ENCODE measurements at regions not wholly inside any gene's neighbourhood (a gene's known extent, or its start where the extent isn't known, plus 50 kb on each side); places are given as distances from the start of the nearest gene placed in this dataset.
"Not testable (repeated sequence)": the region's sequence is repeated elsewhere in the genome, so short reads cannot be mapped to it uniquely, and the experiment has no call there.

DNA sequence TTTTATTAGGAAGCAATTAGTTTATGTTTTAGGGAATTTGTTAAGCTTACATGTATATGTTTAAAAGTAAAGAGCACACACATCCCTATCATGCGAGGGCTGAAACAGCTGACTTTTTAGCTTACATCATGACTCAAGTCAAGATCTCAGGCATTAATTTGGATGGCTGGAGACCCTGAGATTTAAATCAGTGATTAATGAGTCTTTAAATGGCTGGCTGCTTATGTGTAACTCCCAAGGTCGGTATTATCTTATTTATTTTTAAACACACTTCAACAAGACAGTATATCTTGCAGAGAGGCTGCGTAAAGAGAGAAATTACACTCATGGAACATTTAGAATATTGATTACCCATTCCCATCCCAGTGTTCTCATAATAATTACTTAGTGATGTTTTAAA, 169.4 kb downstream of the KBTBD8 start:
- no peak for DNase-seq

- DNase-seq: no peak
Measured at GRCh38 chr3:67171841-67172240, 173.7 kb downstream of the KBTBD8 start.

DNA sequence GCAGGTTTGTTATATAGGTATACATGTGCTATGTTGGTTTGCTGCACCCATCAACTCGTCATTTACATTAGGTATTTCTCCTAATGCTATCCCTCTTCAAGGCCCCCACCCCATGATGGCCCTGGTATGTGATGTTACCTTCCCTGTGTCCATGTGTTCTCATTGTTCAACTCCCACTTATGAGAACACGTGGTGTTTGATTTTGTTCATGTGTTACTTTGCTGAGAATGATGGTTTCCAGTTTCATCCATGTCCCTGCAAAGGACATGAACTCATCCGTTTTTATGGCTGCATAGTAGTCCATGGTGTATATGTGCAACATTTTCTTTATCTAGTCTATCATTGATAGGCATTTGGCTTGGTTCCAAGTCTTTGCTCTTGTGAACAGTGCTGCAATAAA, 175.0 kb downstream of the KBTBD8 start:
- not testable (repeated sequence) for DNase-seq

- DNase-seq: no peak
Measured at GRCh38 chr3:67176396-67176795, 178.3 kb downstream of the KBTBD8 start.

DNA sequence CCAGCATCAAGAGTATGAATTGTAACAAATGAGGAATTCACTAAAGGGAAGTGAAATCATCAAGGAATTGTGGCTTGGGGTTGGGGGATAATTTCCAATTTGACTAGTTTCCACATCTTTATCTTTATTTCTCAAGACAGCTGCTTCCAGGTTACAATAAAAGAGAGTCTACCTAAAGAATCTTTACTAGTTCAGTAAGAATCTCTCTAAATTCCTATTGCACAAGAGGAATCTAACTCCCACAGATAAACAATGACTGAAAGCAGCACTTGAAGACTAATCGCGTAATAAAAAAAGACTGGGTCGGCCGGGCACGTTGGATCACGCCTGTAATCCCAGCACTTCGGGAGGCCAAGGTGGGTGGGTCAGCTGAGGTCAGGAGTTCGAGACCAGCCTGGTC, 194.4 kb downstream of the KBTBD8 start:
- no peak for DNase-seq

DNA sequence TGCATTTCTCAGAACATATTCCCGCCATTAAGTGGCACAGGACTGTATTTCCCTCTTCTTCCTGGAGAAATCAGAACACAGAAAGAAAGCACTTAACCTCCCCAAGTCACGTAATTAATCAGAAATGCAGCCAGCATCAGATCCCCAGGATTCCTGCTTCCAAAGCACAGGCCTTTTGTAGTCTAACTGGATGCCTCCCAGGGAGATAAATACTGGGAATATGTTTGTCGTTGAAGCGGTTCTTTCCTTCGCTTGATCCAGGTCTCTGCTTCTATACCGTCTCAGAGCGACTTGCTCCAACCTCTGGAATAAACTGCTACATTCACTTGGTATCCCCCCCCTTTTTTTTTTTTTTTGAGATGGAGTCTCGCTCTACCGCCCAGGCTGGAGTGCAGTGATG, 198.6 kb downstream of the KBTBD8 start:
- DNase-seq: no peak

- no peak for DNase-seq
Measured at GRCh38 chr3:67198374-67198773, 200.3 kb downstream of the KBTBD8 start.

- no peak for DNase-seq
Measured at GRCh38 chr3:67200618-67201017, 202.5 kb downstream of the KBTBD8 start.

- DNase-seq: no peak
Measured at GRCh38 chr3:67201026-67201425, 202.9 kb downstream of the KBTBD8 start.

DNA sequence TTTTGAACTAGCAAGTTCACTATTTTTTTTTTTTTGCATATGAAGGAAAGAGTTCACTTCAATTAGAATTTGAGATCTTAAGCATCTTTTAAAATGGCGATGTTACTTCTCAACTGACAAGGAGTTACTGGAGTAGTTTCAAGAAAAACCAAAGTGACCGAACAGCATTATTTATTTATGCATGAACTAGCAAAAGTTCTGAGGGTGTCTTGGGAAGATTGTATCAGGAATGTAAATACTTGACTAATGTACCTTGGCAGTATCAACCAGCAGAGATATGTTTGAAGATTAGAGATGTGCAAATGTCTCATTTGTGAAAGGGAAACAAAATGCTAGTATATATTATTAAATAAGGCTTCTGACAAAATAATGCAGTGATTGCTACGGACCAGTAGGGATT, 203.9 kb downstream of the KBTBD8 start:
- DNase-seq: no peak

DNA sequence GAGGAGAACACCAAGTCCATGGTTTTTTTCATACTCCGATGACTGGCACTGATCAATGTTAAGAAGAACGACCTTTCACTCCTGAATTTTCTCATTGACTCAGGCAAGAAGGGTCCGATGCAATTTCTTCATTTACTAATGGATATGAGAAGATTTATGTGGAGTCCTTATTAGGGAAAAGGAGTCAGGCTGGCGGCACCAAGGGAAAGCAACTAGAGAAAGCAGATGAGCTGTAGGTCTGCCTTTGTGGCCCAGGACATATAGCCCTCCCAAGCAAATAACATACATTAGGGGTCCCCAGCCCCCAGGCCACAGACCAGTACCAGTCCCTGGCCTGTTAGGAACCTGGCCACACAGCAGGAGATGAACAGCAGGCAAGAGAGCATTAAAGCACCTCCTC, 206.8 kb downstream of the KBTBD8 start:
- no peak for DNase-seq

GRCh38 chr3:67215690-67216089, 217.6 kb downstream of the KBTBD8 start:
- DNase-seq: no peak

GRCh38 chr3:67227030-67227429, 228.9 kb downstream of the KBTBD8 start:
- DNase-seq: no peak

DNA sequence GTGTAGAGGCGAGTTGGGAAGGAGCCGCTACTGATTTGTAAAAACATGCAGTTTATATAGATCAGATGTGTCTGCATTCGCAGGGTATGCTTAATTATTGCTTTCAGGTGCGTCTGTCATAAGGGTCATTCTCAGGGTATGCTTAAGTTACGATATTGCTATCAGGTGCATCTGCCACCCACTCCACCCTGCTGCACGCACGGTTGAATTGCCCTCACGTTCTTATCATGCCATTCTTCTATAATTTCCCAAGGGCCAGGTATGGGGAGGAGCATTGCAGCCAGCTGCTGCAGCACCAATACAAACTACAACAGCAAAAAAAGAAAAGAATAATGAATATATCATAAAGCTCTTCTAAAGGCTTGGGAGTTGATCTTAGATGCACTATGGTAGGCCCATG, 230.0 kb downstream of the KBTBD8 start:
- no peak for DNase-seq

DNA sequence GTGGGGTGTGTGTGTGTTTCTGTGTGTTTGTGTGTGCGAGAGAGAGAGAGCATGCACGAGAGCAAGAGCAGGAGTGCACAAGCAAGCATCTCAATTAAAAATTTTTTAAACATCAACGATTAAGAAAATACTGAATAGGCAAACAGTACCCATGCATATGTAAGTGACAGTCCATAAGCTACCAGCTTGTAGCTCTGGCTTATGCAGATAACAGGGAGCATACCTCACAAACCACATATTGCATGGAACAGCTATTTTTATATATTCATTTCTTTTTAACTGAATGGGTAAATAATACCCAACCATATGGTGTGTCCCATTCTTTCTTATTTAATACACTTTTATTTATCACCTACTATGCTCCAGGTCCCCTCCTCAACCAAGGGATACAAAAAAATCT, 234.5 kb downstream of the KBTBD8 start:
- DNase-seq: no peak

DNA sequence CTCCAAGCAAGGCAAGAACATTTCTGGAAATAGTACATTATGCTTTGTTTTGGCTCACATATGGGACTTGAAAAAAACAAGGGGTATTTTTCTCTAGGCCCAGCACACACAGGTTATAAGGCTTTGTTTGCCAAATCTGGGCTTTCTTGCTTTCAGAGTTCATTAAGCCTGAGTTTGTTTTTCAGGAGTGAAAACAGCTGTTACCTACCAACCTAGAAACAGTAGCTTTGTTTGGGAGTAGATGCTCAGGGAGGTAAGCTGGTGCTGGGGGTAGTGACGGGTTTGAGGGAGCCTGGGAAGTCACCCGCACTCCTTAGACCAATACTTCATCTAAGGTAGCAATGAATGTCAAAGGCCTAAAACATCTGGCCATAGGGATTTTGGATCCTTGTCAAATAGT, 241.2 kb downstream of the KBTBD8 start:
- no peak for DNase-seq

DNA sequence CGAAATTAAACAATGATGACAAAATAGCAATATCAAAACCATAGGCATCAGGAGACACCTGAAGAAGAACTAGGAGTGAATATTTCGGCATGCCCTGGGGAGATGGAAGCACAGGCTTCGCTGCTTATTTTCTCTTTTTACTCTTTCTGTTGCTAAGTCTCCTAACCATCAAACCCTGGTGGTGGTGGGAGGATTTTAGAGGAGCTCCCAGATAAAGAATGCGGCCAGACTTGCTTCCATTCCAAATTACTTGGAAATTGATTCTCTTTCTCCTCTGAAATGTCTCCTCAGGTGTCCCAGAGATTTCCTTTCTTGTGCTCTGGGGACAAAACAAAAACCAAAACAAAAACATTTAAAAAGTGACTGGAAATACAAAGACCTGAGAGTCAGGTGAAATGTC, 243.0 kb downstream of the KBTBD8 start:
- no peak for DNase-seq

GRCh38 chr3:67244130-67244529, 246.0 kb downstream of the KBTBD8 start:
- DNase-seq: no peak

DNA sequence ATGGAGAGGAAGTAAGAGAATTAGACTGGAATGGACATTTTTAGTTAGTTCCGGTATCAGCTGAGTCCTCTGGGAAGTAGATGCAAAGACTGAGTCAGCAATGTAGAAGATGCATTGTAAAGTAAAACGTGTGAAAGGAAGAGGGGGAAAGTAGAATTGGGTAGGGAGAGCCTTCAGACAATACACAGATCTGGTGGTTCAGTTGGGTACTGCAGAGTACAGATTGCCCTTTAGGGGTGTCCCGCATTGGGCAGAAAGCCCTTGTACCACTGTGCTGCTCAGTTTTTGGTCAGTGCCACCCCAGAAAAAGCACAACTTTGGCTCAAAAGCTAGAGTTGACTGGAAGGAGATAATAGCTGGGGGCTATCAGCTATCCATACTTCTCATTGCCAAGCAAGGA, 247.4 kb downstream of the KBTBD8 start:
- no peak for DNase-seq

DNA sequence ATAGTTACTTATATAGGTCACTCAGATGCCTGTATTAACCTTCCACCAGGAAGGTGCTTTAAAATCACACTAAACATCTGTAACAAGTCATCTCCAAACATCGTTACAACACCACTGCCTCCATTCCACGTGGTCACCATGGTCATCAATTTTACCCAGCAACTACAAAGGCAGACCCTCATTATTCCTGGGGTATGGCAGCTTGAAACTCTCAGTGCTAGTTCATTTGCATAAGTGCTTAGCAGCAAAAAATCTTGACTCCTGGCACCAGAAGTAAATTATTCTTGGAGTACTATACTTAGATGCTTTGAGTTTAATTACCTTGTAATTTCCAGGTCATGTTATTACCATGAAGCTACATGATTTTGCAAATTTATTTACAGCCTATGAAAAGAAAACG, 250.6 kb downstream of the KBTBD8 start:
- no peak for DNase-seq

- DNase-seq: not testable (repeated sequence)
Measured at GRCh38 chr3:67252906-67253305, 254.8 kb downstream of the KBTBD8 start.

- no peak for DNase-seq
Measured at GRCh38 chr3:67278015-67278618, 280.0 kb downstream of the KBTBD8 start.

DNA sequence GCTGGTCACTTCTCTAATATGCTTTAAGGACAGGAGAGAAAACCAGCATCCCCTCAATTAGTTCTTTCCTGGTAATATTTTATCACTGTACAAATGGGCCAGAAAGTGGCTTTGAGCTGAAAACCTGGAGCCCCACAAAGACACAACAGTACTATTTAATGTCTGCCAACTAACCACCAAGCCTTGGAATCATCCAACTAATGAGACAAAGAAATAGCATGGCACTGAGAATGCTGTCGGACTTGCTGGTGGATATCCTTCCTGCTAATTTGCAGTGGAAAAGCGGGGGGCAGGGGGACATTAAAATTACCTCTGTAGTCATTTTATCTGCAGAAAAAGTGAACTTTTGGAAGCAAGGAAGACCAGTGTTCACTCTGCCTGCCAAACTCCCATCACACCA, 288.5 kb downstream of the KBTBD8 start:
- no peak for DNase-seq

DNA sequence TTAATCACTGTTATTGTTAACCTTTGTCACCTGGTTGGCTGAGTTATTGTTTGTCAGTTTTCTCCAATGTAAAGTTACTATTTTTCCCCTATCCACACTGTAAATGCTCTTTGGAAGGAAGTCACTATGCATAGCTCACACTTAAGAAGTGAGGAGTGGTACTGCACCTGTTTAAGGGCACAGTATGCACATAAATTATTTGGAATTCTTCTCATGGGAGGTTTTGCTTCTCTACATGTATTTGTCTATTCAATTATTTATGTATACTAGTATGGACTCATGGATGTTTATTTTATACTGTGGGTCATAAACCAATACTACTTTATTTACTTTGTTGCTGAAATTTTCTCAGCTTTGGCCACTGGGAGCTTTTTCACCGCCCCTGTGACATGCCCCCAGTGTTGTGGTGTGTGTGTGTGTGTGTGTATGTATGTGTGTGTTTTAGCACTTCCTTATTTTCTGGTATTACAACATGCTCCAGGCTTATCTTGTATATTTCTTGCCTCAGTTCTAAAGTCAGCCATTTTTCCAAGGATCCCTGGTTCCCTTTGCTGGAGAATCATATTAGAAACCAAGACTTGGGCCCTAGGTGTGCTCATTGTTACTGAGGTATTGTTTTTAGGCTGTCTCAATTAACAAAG, 290.5 kb downstream of the KBTBD8 start:
- DNase-seq: no peak

DNA sequence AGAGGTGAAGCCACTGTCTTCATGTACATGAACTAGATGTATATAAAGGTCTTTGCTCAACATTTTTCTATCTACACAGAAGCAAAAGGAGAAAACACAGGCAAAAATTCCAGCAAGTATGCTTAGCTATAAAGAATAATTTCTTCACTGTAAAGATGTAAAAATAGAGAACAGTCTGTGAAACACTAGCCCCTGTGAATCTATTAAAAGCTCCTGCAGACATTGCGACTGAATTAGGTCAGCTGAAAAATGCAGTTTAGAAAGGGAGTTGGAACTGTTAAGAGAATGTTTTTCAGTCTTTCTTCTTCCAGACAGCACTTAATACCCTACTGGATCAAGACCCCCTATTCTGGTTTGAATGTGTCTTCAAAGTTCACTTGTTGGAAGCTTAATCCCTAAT, 291.5 kb downstream of the KBTBD8 start:
- DNase-seq: no peak

Data from T-helper 2 cell (primary cell).